ENCODE measurements at regions not wholly inside any gene's neighbourhood (a gene's known extent, or its start where the extent isn't known, plus 50 kb on each side); places are given as distances from the start of the nearest gene placed in this dataset.

- H3K4me3 ChIP-seq (ENCODE audit: insufficient read length, low read depth): no peak overlapping the region
- H3K27me3 ChIP-seq (ENCODE audit: insufficient read depth, insufficient read length): no peaks in the 10 kb centered on the region
- no peaks in the 10 kb centered on the region for H3K9me3 ChIP-seq (ENCODE audit: insufficient read depth, low read length)
- no peaks in the 10 kb centered on the region for H3K36me3 ChIP-seq (ENCODE audit: insufficient read depth, insufficient read length, low read length)
- H3K9ac ChIP-seq (ENCODE audit: insufficient read length, low read depth): no peak overlapping the region
- TF ChIP-seq SUZ12 (IDR thresholded peaks at IDR 0.05; ENCODE audit: extremely low read depth, insufficient read depth, insufficient read length): no peak
- TF ChIP-seq YY1 (IDR thresholded peaks at IDR 0.05; ENCODE audit: insufficient read depth, insufficient read length): no peak
- no peak for TF ChIP-seq ZNF274 (IDR thresholded peaks at IDR 0.05; ENCODE audit: low read depth, low read length)
- H3K4me1 ChIP-seq (ENCODE audit: insufficient read depth, insufficient read length): no peaks in the 10 kb centered on the region
- DNase-seq (ENCODE audit: low read depth, low spot score): no peak
Observed at GRCh38 chr13:73671732-73672131, 462.5 kb downstream of the KLF12 start.

GRCh38 chr13:73671011-73671410, 463.2 kb downstream of the KLF12 start:
- no peaks in the 10 kb centered on the region for H3K27me3 ChIP-seq (ENCODE audit: insufficient read depth, insufficient read length)
- no peak for DNase-seq (ENCODE audit: low read depth, low spot score)

GRCh38 chr13:73667756-73668155, 466.4 kb downstream of the KLF12 start:
- no peaks in the 10 kb centered on the region for H3K4me1 ChIP-seq (ENCODE audit: insufficient read depth, insufficient read length)
- no peaks in the 10 kb centered on the region for H3K36me3 ChIP-seq (ENCODE audit: insufficient read depth, insufficient read length, low read length)
- no peaks in the 10 kb centered on the region for H3K9me3 ChIP-seq (ENCODE audit: insufficient read depth, low read length)
- H3K4me3 ChIP-seq (ENCODE audit: insufficient read length, low read depth): no peak overlapping the region
- no peak overlapping the region for H3K9ac ChIP-seq (ENCODE audit: insufficient read length, low read depth)
- TF ChIP-seq SUZ12 (IDR thresholded peaks at IDR 0.05; ENCODE audit: extremely low read depth, insufficient read depth, insufficient read length) (no peak), ZNF274 (IDR thresholded peaks at IDR 0.05; ENCODE audit: low read depth, low read length) (no peak), YY1 (IDR thresholded peaks at IDR 0.05; ENCODE audit: insufficient read depth, insufficient read length) (no peak)
- no peaks in the 10 kb centered on the region for H3K27me3 ChIP-seq (ENCODE audit: insufficient read depth, insufficient read length)
- no peak for DNase-seq (ENCODE audit: low read depth, low spot score)

More at GRCh38 chr13:73671011-73671410, 463.2 kb downstream of the KLF12 start:
- TF ChIP-seq YY1 (IDR thresholded peaks at IDR 0.05; ENCODE audit: insufficient read depth, insufficient read length) (no peak), ZNF274 (IDR thresholded peaks at IDR 0.05; ENCODE audit: low read depth, low read length) (no peak), SUZ12 (IDR thresholded peaks at IDR 0.05; ENCODE audit: extremely low read depth, insufficient read depth, insufficient read length) (no peak)
- no peak overlapping the region for H3K4me3 ChIP-seq (ENCODE audit: insufficient read length, low read depth)
- H3K9ac ChIP-seq (ENCODE audit: insufficient read length, low read depth): no peak overlapping the region
- H3K36me3 ChIP-seq (ENCODE audit: insufficient read depth, insufficient read length, low read length): no peaks in the 10 kb centered on the region
- H3K4me1 ChIP-seq (ENCODE audit: insufficient read depth, insufficient read length): no peaks in the 10 kb centered on the region
- no peaks in the 10 kb centered on the region for H3K9me3 ChIP-seq (ENCODE audit: insufficient read depth, low read length)

- no peak overlapping the region for H3K4me3 ChIP-seq (ENCODE audit: insufficient read length, low read depth)
- no peaks in the 10 kb centered on the region for H3K9me3 ChIP-seq (ENCODE audit: insufficient read depth, low read length)
- TF ChIP-seq SUZ12 (IDR thresholded peaks at IDR 0.05; ENCODE audit: extremely low read depth, insufficient read depth, insufficient read length) (no peak), ZNF274 (IDR thresholded peaks at IDR 0.05; ENCODE audit: low read depth, low read length) (no peak), YY1 (IDR thresholded peaks at IDR 0.05; ENCODE audit: insufficient read depth, insufficient read length) (no peak)
- DNase-seq (ENCODE audit: low read depth, low spot score): no peak
- no peaks in the 10 kb centered on the region for H3K4me1 ChIP-seq (ENCODE audit: insufficient read depth, insufficient read length)
- no peaks in the 10 kb centered on the region for H3K36me3 ChIP-seq (ENCODE audit: insufficient read depth, insufficient read length, low read length)
- H3K9ac ChIP-seq (ENCODE audit: insufficient read length, low read depth): no peak overlapping the region
- H3K27me3 ChIP-seq (ENCODE audit: insufficient read depth, insufficient read length): no peaks in the 10 kb centered on the region
Observed at GRCh38 chr13:73665261-73665660, 468.9 kb downstream of the KLF12 start.

- no peak for DNase-seq (ENCODE audit: low read depth, low spot score)
- TF ChIP-seq ZNF274 (IDR thresholded peaks at IDR 0.05; ENCODE audit: low read depth, low read length) (no peak), SUZ12 (IDR thresholded peaks at IDR 0.05; ENCODE audit: extremely low read depth, insufficient read depth, insufficient read length) (no peak), YY1 (IDR thresholded peaks at IDR 0.05; ENCODE audit: insufficient read depth, insufficient read length) (no peak)
- H3K27me3 ChIP-seq (ENCODE audit: insufficient read depth, insufficient read length): no peaks in the 10 kb centered on the region
Observed at GRCh38 chr13:73664851-73665250, 469.4 kb downstream of the KLF12 start.

GRCh38 chr13:73662833-73663232, 471.4 kb downstream of the KLF12 start:
- Histone ChIP-seq H3K4me1 (ENCODE audit: insufficient read depth, insufficient read length) (no peaks in the 10 kb centered on the region), H3K4me3 (ENCODE audit: insufficient read length, low read depth) (no peak overlapping the region), H3K9ac (ENCODE audit: insufficient read length, low read depth) (no peak overlapping the region), H3K27me3 (ENCODE audit: insufficient read depth, insufficient read length) (no peaks in the 10 kb centered on the region), H3K36me3 (ENCODE audit: insufficient read depth, insufficient read length, low read length) (no peaks in the 10 kb centered on the region), H3K9me3 (ENCODE audit: insufficient read depth, low read length) (no peaks in the 10 kb centered on the region)
- TF ChIP-seq YY1 (IDR thresholded peaks at IDR 0.05; ENCODE audit: insufficient read depth, insufficient read length): no peak
- TF ChIP-seq ZNF274 (IDR thresholded peaks at IDR 0.05; ENCODE audit: low read depth, low read length): no peak
- TF ChIP-seq SUZ12 (IDR thresholded peaks at IDR 0.05; ENCODE audit: extremely low read depth, insufficient read depth, insufficient read length): no peak
- no peak for DNase-seq (ENCODE audit: low read depth, low spot score)

More at GRCh38 chr13:73664851-73665250, 469.4 kb downstream of the KLF12 start:
- H3K9me3 ChIP-seq (ENCODE audit: insufficient read depth, low read length): no peaks in the 10 kb centered on the region
- no peaks in the 10 kb centered on the region for H3K36me3 ChIP-seq (ENCODE audit: insufficient read depth, insufficient read length, low read length)
- no peak overlapping the region for H3K9ac ChIP-seq (ENCODE audit: insufficient read length, low read depth)
- no peak overlapping the region for H3K4me3 ChIP-seq (ENCODE audit: insufficient read length, low read depth)
- no peaks in the 10 kb centered on the region for H3K4me1 ChIP-seq (ENCODE audit: insufficient read depth, insufficient read length)

GRCh38 chr13:73661687-73662425, 472.3 kb downstream of the KLF12 start:
- Histone ChIP-seq H3K27me3 (ENCODE audit: insufficient read depth, insufficient read length) (no peaks in the 10 kb centered on the region), H3K36me3 (ENCODE audit: insufficient read depth, insufficient read length, low read length) (no peaks in the 10 kb centered on the region), H3K4me3 (ENCODE audit: insufficient read length, low read depth) (no peak overlapping the region), H3K9me3 (ENCODE audit: insufficient read depth, low read length) (no peaks in the 10 kb centered on the region), H3K9ac (ENCODE audit: insufficient read length, low read depth) (no peak overlapping the region), H3K4me1 (ENCODE audit: insufficient read depth, insufficient read length) (no peaks in the 10 kb centered on the region)
- no peak for TF ChIP-seq YY1 (IDR thresholded peaks at IDR 0.05; ENCODE audit: insufficient read depth, insufficient read length)
- TF ChIP-seq ZNF274 (IDR thresholded peaks at IDR 0.05; ENCODE audit: low read depth, low read length): no peak
- no peak for TF ChIP-seq SUZ12 (IDR thresholded peaks at IDR 0.05; ENCODE audit: extremely low read depth, insufficient read depth, insufficient read length)
- DNase-seq (ENCODE audit: low read depth, low spot score): no peak
